Caco-2 (cell line): ENCODE measurements at regions not wholly inside any gene's neighbourhood (a gene's known extent, or its start where the extent isn't known, plus 50 kb on each side); places are given as distances from the start of the nearest gene placed in this dataset.
A peak's percentile ranks its signal among the peaks of the same experiment; 100 is the strongest.

ENCODE experiments used
- BruUV-seq: library from RNA; stranded (reverse); fragments of 400-500 nt; replicated peaks from 2 replicates; lab custom pipeline; 2021; lab: Mats Ljungman, UMichigan
- CTCF ChIA-PET: fragments of 300-600 bp; sonication (Branson Sonifier 250); formaldehyde crosslinking; loops from one replicate; lab custom pipeline; 2022; ENCODE audit warnings: antibody characterized with exemption; lab: Charles Lee
- POLR2A ChIA-PET: fragments of 300-600 bp; sonication (Branson Sonifier 250); formaldehyde crosslinking; loops from one replicate; lab custom pipeline; 2022; ENCODE audit warnings: antibody characterized with exemption; lab: Charles Lee
- DNase-seq, 2 experiments: peaks; one replicate each; pipeline versions ENCODE4 v3.0.0 to v3.0.0-alpha.2; 2020 to 2022
- H3K27me3 ChIP-seq: replicated peaks from 2 replicates; pipeline ENCODE4 v1.6.0; 2011; ENCODE audit warnings: low read length; ENCODE audit not compliant: control insufficient read depth, insufficient read depth
- H3K36me3 ChIP-seq: 2 replicates; pipeline ENCODE4 v1.5.1; 2011; ENCODE audit warnings: low read length; ENCODE audit not compliant: control insufficient read depth, insufficient read depth
- H3K4me1 ChIP-seq: fragments of 250-450 bp; sonication (Bioruptor Pico); 2 replicates; pipeline ENCODE4 v1.5.1; 2020; ENCODE audit warnings: mild to moderate bottlenecking
- H3K4me3 ChIP-seq: 2 replicates; pipeline ENCODE4 v1.5.1; 2011; ENCODE audit warnings: low read depth, mild to moderate bottlenecking, control low read depth, low read length
- H3K9me3 ChIP-seq: fragments of 250-450 bp; sonication (Bioruptor Pico); 2 replicates; pipeline ENCODE4 v1.5.1; 2020; ENCODE audit warnings: mild to moderate bottlenecking, moderate library complexity
- H3K27ac Mint-ChIP-seq: one replicate; pipeline ENCODE4 v1.8.0; 2022; ENCODE audit warnings: mixed read lengths; ENCODE audit not compliant: unreplicated experiment
- H3K27me3 Mint-ChIP-seq: one replicate; pipeline ENCODE4 v1.8.0; 2022; ENCODE audit warnings: mixed read lengths; ENCODE audit not compliant: insufficient read depth, unreplicated experiment
- H3K36me3 Mint-ChIP-seq: one replicate; pipeline ENCODE4 v1.8.0; 2022; ENCODE audit warnings: mild to moderate bottlenecking, mixed read lengths; ENCODE audit not compliant: insufficient read depth, unreplicated experiment
- H3K4me1 Mint-ChIP-seq: one replicate; pipeline ENCODE4 v1.8.0; 2022; ENCODE audit warnings: low read depth, mixed read lengths; ENCODE audit not compliant: unreplicated experiment
- H3K4me3 Mint-ChIP-seq: one replicate; pipeline ENCODE4 v1.8.0; 2022; ENCODE audit warnings: mild to moderate bottlenecking, moderate library complexity, mixed read lengths; ENCODE audit not compliant: unreplicated experiment
- H3K9me3 Mint-ChIP-seq: one replicate; pipeline ENCODE4 v1.8.0; 2022; ENCODE audit warnings: mixed read lengths; ENCODE audit not compliant: unreplicated experiment
- CTCF ChIP-seq, 2 experiments: fragments of 200-600 bp in 1 of 2; IDR thresholded peaks; 1 replicate in 1 of 2; 2 replicates in 1 of 2; pipeline versions ENCODE4 v1.5.1 to v1.8.0; 2011 to 2022; ENCODE audit warnings: antibody characterized with exemption in 1 of 2, control low read depth in 1 of 2, inconsistent platforms in 1 of 2, low read depth in 1 of 2, low read length in 1 of 2, mild to moderate bottlenecking in 1 of 2, moderate library complexity in 1 of 2; ENCODE audit not compliant: insufficient read depth in 1 of 2, severe bottlenecking in 1 of 2, unreplicated experiment in 1 of 2
- intact Hi-C: fragments of 100-400 bp; cut with micrococcal nuclease; formaldehyde crosslinking; loops from one replicate; pipeline ENCODE4 v1.10.0; 2022; ENCODE audit not compliant: unreplicated experiment

GRCh38 chr3:139106013-139106932 is 61.6 kb upstream of the PRR23C start:
- ChIA-PET POLR2A (no interaction called here), CTCF (no interaction called here)
- Mint-ChIP-seq H3K4me1 (peaks cover 16% of the 10 kb centered on the region), H3K27me3 (no peaks in the 10 kb centered on the region), H3K9me3 (no peaks in the 10 kb centered on the region), H3K4me3 (no peak overlapping the region), H3K27ac (peak overlapping the region; percentile 29), H3K36me3 (peaks cover 4% of the 10 kb centered on the region)
- Histone ChIP-seq H3K4me1 (peaks cover 32% of the 10 kb centered on the region), H3K4me3 (no peak overlapping the region), H3K9me3 (no peaks in the 10 kb centered on the region), H3K36me3 (no peaks in the 10 kb centered on the region), H3K27me3 (no peaks in the 10 kb centered on the region)
- no TSS peak for BruUV-seq
- TF ChIP-seq CTCF (IDR thresholded peaks at IDR 0.05; ENCODE audit: insufficient read depth in 1 of 2, low read depth in 1 of 2, low read length in 1 of 2, severe bottlenecking in 1 of 2, unreplicated experiment in 1 of 2), result no peak
- DNase-seq, result no peak
- intact Hi-C loops, result no loop called here

GRCh38 chr3:139107424-139108252 is 62.9 kb upstream of the PRR23C start:
- DNase-seq, result no peak
- Histone ChIP-seq H3K36me3 (no peaks in the 10 kb centered on the region), H3K9me3 (no peaks in the 10 kb centered on the region), H3K4me3 (no peak overlapping the region), H3K27me3 (no peaks in the 10 kb centered on the region), H3K4me1 (peaks cover 26% of the 10 kb centered on the region)
- peaks cover 16% of the 10 kb centered on the region for H3K4me1 Mint-ChIP-seq
- H3K27ac Mint-ChIP-seq, result no peak overlapping the region
- POLR2A ChIA-PET, result no interaction called here
- BruUV-seq, result no TSS peak
- H3K27me3 Mint-ChIP-seq, result no peaks in the 10 kb centered on the region
- H3K9me3 Mint-ChIP-seq, result no peaks in the 10 kb centered on the region
- intact Hi-C loops, result no loop called here
- TF ChIP-seq CTCF (IDR thresholded peaks at IDR 0.05; ENCODE audit: insufficient read depth in 1 of 2, low read depth in 1 of 2, low read length in 1 of 2, severe bottlenecking in 1 of 2, unreplicated experiment in 1 of 2), result no peak
- CTCF ChIA-PET, result no interaction called here
- no peak overlapping the region for H3K4me3 Mint-ChIP-seq
- peaks cover 4% of the 10 kb centered on the region for H3K36me3 Mint-ChIP-seq

- H3K27me3 Mint-ChIP-seq, result no peaks in the 10 kb centered on the region
- Histone ChIP-seq H3K9me3 (no peaks in the 10 kb centered on the region), H3K4me3 (no peak overlapping the region), H3K4me1 (peaks cover 26% of the 10 kb centered on the region), H3K36me3 (no peaks in the 10 kb centered on the region), H3K27me3 (no peaks in the 10 kb centered on the region)
- CTCF ChIA-PET, result no interaction called here
- peaks cover 16% of the 10 kb centered on the region for H3K4me1 Mint-ChIP-seq
- peaks cover 4% of the 10 kb centered on the region for H3K36me3 Mint-ChIP-seq
- no TSS peak for BruUV-seq
- no peak overlapping the region for H3K4me3 Mint-ChIP-seq
- intact Hi-C loops, result no loop called here
- no peak for TF ChIP-seq CTCF (IDR thresholded peaks at IDR 0.05; ENCODE audit: insufficient read depth in 1 of 2, low read depth in 1 of 2, low read length in 1 of 2, severe bottlenecking in 1 of 2, unreplicated experiment in 1 of 2)
- no peak overlapping the region for H3K27ac Mint-ChIP-seq
- no peaks in the 10 kb centered on the region for H3K9me3 Mint-ChIP-seq
- POLR2A ChIA-PET, result no interaction called here
- DNase-seq, result no peak
Measured at GRCh38 chr3:139108253-139108969, 63.7 kb upstream of the PRR23C start.
